A673 (cell line): ENCODE measurements at regions not wholly inside any gene's neighbourhood (a gene's known extent, or its start where the extent isn't known, plus 50 kb on each side); places are given as distances from the start of the nearest gene placed in this dataset.

ENCODE experiments used
- BruUV-seq: library from RNA; stranded (reverse); fragments of 400-500 nt; replicated peaks from 2 replicates; lab custom pipeline; 2021; lab: Mats Ljungman, UMichigan
- CTCF ChIA-PET: fragments of 300-600 bp; sonication (Branson Sonifier 250); formaldehyde crosslinking; loops from one replicate; lab custom pipeline; 2022; ENCODE audit warnings: antibody characterized with exemption; lab: Charles Lee
- POLR2A ChIA-PET: fragments of 300-600 bp; sonication (Branson Sonifier 250); formaldehyde crosslinking; loops from one replicate; lab custom pipeline; 2022; ENCODE audit warnings: antibody characterized with exemption; ENCODE audit not compliant: low non-redundant PET; lab: Charles Lee
- DNase-seq: peaks from one replicate; pipeline ENCODE4 v3.0.0-alpha.2; 2015; ENCODE audit warnings: low spot score
- H3K27ac ChIP-seq: fragments of 200-600 bp; sonication (generic); 2 replicates; pipeline ENCODE4 v1.5.1; 2016; ENCODE audit warnings: mixed run types, low read depth, mild to moderate bottlenecking, mixed read lengths, antibody characterized with exemption, low read length; ENCODE audit not compliant: poor library complexity, severe bottlenecking
- H3K27me3 ChIP-seq: fragments of 200-600 bp; sonication (generic); replicated peaks from 2 replicates; pipeline ENCODE4 v1.6.1; 2017; ENCODE audit warnings: mixed run types, low read depth, mild to moderate bottlenecking, mixed read lengths, antibody characterized with exemption, low read length; ENCODE audit not compliant: insufficient read depth, poor library complexity
- H3K36me3 ChIP-seq: fragments of 200-600 bp; sonication (generic); 2 replicates; pipeline ENCODE4 v1.6.1; 2016; ENCODE audit warnings: mixed run types, mild to moderate bottlenecking, mixed read lengths, antibody characterized with exemption, low read length; ENCODE audit not compliant: insufficient read depth, poor library complexity, severe bottlenecking
- H3K4me1 ChIP-seq: fragments of 200-600 bp; sonication (generic); 2 replicates; pipeline ENCODE4 v1.6.1; 2017; ENCODE audit warnings: mixed run types, mild to moderate bottlenecking, mixed read lengths, antibody characterized with exemption, low read length; ENCODE audit not compliant: insufficient read depth, poor library complexity, severe bottlenecking
- H3K4me3 ChIP-seq: fragments of 200-600 bp; sonication (generic); 2 replicates; pipeline ENCODE4 v1.5.1; 2016; ENCODE audit warnings: low read depth, mixed run types, mild to moderate bottlenecking, mixed read lengths, low read length; ENCODE audit not compliant: poor library complexity, severe bottlenecking
- H3K9me3 ChIP-seq: fragments of 200-600 bp; sonication (generic); 2 replicates; pipeline ENCODE4 v1.6.1; 2016; ENCODE audit warnings: mixed run types, low read depth, mild to moderate bottlenecking, mixed read lengths, antibody characterized with exemption, low read length; ENCODE audit not compliant: poor library complexity, severe bottlenecking
- EZH2 ChIP-seq: fragments of 200-600 bp; sonication (generic); IDR thresholded peaks from 2 replicates; pipeline ENCODE4 v1.6.1; 2017; ENCODE audit warnings: borderline replicate concordance, low read depth, mild to moderate bottlenecking, mixed read lengths, antibody characterized with exemption, low read length; ENCODE audit not compliant: poor library complexity, severe bottlenecking
- intact Hi-C: fragments of 100-400 bp; cut with micrococcal nuclease; formaldehyde crosslinking; loops from one replicate; pipeline ENCODE4 v1.10.0; 2022; ENCODE audit not compliant: unreplicated experiment
- TF ChIP-seq, protein P1 (sequence below): fragments of 300-800, 200-600 bp; sonication (generic); conservative IDR thresholded peaks from 2 replicates; pipeline ENCODE4 v1.5.1; 2017; ENCODE audit warnings: low read depth, mild to moderate bottlenecking, antibody characterized with exemption, low read length, moderate library complexity, mixed read lengths

DNA sequence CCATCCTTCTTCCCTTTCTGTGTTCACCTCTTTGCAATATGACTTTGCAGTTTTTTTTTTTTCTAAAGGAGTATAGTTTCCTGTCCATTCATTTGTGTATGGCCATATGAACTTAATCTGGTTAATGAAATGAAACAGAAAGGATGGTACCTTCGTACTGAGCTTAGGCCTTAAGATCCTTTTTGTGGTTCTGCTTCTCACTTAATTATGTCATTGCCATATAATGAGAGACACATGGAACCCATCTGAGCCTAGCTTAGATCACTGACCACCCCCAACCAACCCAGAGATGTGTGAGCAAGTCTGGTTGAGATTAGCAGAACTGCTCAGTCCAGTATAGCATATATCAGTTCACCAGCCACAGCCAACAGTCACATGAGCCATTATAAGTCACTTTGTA is 1179.6 kb downstream of the HACE1 start:
- no peak for DNase-seq
- no peak overlapping the region for H3K4me3 ChIP-seq
- H3K4me1 ChIP-seq: no peaks in the 10 kb centered on the region
- BruUV-seq: no TSS peak
- intact Hi-C loops: no loop called here
- CTCF ChIA-PET: no interaction called here
- no peaks in the 10 kb centered on the region for H3K36me3 ChIP-seq
- H3K9me3 ChIP-seq: no peaks in the 10 kb centered on the region
- H3K27me3 ChIP-seq: no peaks in the 10 kb centered on the region
- no peak for TF ChIP-seq EZH2
- TF ChIP-seq, protein P1, sequence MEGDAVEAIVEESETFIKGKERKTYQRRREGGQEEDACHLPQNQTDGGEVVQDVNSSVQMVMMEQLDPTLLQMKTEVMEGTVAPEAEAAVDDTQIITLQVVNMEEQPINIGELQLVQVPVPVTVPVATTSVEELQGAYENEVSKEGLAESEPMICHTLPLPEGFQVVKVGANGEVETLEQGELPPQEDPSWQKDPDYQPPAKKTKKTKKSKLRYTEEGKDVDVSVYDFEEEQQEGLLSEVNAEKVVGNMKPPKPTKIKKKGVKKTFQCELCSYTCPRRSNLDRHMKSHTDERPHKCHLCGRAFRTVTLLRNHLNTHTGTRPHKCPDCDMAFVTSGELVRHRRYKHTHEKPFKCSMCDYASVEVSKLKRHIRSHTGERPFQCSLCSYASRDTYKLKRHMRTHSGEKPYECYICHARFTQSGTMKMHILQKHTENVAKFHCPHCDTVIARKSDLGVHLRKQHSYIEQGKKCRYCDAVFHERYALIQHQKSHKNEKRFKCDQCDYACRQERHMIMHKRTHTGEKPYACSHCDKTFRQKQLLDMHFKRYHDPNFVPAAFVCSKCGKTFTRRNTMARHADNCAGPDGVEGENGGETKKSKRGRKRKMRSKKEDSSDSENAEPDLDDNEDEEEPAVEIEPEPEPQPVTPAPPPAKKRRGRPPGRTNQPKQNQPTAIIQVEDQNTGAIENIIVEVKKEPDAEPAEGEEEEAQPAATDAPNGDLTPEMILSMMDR: no peak
- POLR2A ChIA-PET: no interaction called here
- no peak overlapping the region for H3K27ac ChIP-seq

DNA sequence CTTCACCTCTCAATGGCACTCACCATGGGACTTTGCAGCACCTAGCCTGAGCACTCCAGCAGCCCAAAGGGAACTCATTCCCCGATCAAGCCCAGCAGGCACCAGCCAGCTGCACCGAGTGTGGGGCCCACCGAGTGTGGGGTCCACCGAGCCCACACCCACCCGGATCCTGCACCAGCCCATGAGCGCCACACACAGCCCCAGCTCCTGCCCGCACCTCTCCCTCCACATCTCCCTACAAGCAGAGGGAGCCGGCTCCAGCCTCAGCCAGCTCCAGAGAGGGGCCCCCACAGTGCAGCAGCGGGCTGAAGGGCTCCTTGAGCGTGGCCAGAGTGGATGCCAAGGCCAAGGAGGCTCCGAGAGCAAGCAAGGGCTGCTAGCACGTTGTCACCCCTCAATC is 1182.4 kb downstream of the HACE1 start:
- ChIA-PET CTCF (no interaction called here), POLR2A (no interaction called here)
- Histone ChIP-seq H3K4me3 (no peak overlapping the region), H3K27me3 (no peaks in the 10 kb centered on the region), H3K9me3 (no peaks in the 10 kb centered on the region), H3K4me1 (no peaks in the 10 kb centered on the region), H3K27ac (no peak overlapping the region), H3K36me3 (no peaks in the 10 kb centered on the region)
- DNase-seq: no peak
- intact Hi-C loops: no loop called here
- TF ChIP-seq, protein P1: no peak
- TF ChIP-seq EZH2: no peak
- BruUV-seq: no TSS peak

DNA sequence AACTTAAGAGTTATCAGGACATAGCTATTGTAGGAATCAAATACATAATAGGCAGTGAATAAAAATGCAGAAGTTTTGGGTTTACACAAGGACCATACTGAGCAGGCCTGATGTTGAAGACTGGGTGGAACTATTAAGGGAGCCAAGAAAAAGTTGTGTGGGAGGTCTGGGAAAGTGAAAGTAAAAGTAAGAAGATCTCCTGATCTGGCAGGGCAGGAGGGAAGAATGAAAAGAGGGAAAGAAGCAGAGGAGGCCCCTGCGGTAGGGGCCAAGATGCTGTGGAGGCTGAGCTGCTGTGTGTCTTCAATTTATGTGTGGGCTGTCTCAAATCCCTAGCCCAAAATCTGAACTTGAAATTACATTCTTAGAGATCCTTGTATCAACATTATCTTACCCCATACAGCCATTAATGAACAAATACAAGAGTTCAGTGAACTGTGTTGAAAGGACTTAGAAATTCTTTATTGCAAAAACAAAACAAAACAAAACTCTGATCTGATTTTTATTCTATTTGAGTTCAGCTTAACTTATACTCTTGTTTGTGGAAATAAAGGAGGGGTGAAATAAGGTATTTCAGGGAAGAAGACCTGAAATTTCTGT is 1183.8 kb downstream of the HACE1 start:
- no peaks in the 10 kb centered on the region for H3K27me3 ChIP-seq
- H3K9me3 ChIP-seq: no peaks in the 10 kb centered on the region
- no peaks in the 10 kb centered on the region for H3K36me3 ChIP-seq
- ChIA-PET CTCF (no interaction called here), POLR2A (no interaction called here)
- H3K4me3 ChIP-seq: no peak overlapping the region
- intact Hi-C loops: no loop called here
- DNase-seq: peak; percentile 2
- BruUV-seq: no TSS peak
- TF ChIP-seq EZH2: no peak
- TF ChIP-seq, protein P1: no peak
- no peaks in the 10 kb centered on the region for H3K4me1 ChIP-seq
- H3K27ac ChIP-seq: no peak overlapping the region
